Body of pancreas (tissue), 4 donors: ENCODE measurements at regions not wholly inside any gene's neighbourhood (a gene's known extent, or its start where the extent isn't known, plus 50 kb on each side); places are given as distances from the start of the nearest gene placed in this dataset.

Experiments used
- CTCF ChIP-seq, 7 experiments: fragments of 450-650 bp in 4 of 7; fragments of 200-600 bp in 3 of 7; sonication (generic) in 3 of 7; IDR thresholded peaks; one replicate each; pipeline ENCODE4 v1.5.1; 2016 to 2019; ENCODE audit warnings: antibody characterized with exemption in 7 of 7
- POLR2A ChIP-seq, 3 donors: fragments of 450-650 bp; IDR thresholded peaks; one replicate each; pipeline ENCODE4 v1.6.1; 2016; ENCODE audit warnings: antibody characterized with exemption in 3 of 3, mild to moderate bottlenecking in 2 of 3

GRCh38 chr1:76764638-76765454 is 102.4 kb upstream of the ST6GALNAC5 start:
- TF ChIP-seq CTCF (IDR thresholded peaks at IDR 0.05) (no peak), POLR2A (IDR thresholded peaks at IDR 0.05) (no peak)
